CD4-positive, alpha-beta T cell treated with Interleukin-15 for 1 hour (primary cell): ENCODE measurements at regions not wholly inside any gene's neighbourhood (a gene's known extent, or its start where the extent isn't known, plus 50 kb on each side); places are given as distances from the start of the nearest gene placed in this dataset.
"Not testable (repeated sequence)": the region's sequence is repeated elsewhere in the genome, so short reads cannot be mapped to it uniquely, and the experiment has no call there.

Source experiments
- DNase-seq: peaks from one replicate; pipeline ENCODE4 v3.0.0-alpha.2; 2020

DNA sequence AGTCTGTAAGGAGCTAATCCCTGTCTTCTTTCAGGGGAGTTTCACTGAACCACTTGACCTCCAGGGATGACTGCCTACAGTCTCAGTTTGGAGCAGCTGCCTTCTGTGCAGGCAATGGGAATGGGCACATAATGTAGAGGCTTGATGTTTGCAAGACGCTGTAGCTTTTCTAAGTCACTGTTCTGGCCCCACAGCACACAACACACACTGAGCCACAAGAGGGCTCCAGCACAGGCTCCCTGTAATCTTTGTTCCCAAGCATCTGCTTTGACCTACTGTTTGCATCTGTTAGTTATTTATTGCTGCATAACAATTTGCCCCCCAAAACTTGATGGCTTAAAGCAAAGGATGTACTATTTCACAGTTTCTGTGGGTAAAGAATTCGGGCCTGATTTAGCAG lies 419.0 kb upstream of the ASIC2 start:
- DNase-seq: no peak

- no peak for DNase-seq
Measured at GRCh38 chr17:33716957-33717356, 423.9 kb upstream of the ASIC2 start.

DNA sequence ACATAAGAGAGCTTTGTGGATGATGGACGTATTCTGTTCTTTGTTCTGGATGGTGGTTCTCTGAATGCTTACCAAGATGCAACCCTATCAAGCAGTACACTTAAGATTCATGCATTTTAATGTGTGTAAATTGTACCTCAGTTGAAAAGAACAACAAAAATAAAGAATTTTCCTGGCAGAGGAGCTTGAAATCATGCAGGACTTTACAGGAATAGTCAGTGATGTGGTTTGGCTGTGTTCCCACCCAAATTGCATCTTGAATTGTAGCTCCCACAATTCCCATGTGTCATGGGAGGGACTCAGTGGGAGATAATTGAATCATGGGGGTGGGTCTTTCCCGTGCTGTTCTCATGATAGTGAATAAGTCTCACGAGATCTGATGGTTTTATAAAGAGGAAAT lies 430.6 kb upstream of the ASIC2 start:
- not testable (repeated sequence) for DNase-seq

- DNase-seq: no peak
Measured at GRCh38 chr17:33725675-33726271, 432.7 kb upstream of the ASIC2 start.

DNA sequence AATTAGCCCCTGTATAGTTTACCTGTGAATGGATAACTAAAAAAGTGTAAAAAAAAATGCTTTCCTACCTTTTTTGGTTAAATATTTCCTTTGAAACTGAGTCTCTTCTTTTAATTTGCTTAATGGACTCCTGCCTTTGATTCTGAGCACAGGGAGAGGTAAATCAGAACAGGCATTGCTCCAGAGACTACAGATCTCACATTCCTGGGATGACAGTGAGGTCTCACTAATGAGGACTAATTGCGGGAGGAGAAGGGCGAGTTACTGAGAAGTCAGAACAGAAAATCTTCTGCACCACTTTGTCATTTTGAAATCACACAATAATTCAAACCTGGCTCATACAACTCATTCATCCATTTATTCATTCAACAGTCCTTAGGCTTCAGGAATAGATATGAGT lies 437.0 kb upstream of the ASIC2 start:
- DNase-seq: no peak

DNA sequence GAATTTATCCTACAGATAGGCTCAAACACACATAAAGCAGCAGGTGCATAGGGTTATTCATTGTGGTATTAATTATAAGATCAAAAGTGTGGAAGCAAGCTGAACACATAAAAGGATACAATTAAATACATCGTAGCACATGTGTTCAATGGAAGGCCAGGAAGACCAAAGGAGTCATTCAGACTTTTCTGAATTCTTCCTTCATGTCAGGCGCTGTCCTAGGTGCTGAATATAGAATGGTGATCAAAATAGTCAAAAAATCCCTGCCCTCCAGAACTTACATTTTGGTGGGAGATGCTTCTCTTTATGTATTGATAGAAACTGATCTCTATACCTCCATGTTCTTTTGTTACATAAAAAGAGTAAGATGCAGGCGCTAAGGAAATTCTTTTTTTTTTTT lies 439.0 kb upstream of the ASIC2 start:
- DNase-seq: no peak

GRCh38 chr17:33739714-33740113 lies 446.6 kb upstream of the ASIC2 start:
- DNase-seq: no peak

- no peak for DNase-seq
Measured at GRCh38 chr17:33745047-33745760, 452.1 kb upstream of the ASIC2 start.

- DNase-seq: no peak
Measured at GRCh38 chr17:33749171-33749570, 456.1 kb upstream of the ASIC2 start.

DNA sequence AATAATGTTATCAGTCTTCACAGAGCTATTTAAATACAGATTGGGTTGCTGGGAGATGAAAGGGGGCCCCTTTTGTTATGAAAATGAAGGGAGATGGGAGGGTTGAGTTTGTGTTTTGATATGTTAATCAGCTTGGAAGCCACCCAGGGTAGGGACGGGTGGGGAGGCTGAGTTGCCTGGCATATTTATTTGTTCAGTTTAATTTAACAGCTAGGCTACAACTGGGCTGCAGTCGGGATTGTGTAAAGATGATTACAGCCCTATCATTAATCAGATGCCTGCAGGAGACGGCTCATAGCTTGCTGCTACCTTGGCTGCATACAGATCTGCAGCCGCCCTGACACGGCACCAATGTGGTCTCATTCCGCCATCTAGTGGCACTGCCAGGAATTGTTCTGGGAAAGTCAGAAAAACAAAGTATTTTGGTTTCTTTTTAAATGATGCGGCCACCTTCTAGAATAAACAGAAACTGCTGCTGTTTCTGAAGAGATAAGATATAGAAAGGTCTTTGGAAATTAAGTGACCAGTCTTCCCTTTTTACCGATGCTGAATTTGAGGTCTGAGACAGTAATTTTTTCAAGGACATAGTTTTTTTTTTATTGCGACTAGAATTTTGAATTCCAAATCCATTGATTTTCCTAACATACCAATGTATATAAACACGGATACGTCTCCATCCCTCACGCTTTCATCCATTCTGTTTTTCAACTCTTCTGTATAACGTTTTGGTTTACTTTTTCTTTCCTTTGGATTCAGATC lies 458.0 kb upstream of the ASIC2 start:
- DNase-seq: peak; percentile 28

- no peak for DNase-seq
Measured at GRCh38 chr17:33751702-33752065, 458.6 kb upstream of the ASIC2 start.

DNA sequence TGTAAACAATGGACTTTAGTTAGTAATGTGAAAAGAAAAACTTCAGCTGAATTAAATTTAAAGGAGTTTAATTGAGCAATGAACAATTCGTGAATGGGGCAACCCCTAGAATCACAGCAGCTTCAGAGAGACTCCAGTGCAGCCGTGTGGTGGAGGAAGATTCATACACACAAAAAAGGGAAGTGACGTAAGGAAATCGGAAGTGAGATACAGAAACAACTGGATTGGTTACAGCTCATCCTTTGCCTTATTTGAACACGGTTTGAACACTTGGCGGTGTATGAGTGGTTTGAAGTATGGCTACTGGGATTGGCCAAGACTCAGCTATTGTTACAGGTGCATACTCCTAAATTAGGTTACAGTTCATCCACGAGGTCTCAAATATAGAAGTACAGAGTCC lies 460.4 kb upstream of the ASIC2 start:
- no peak for DNase-seq

DNA sequence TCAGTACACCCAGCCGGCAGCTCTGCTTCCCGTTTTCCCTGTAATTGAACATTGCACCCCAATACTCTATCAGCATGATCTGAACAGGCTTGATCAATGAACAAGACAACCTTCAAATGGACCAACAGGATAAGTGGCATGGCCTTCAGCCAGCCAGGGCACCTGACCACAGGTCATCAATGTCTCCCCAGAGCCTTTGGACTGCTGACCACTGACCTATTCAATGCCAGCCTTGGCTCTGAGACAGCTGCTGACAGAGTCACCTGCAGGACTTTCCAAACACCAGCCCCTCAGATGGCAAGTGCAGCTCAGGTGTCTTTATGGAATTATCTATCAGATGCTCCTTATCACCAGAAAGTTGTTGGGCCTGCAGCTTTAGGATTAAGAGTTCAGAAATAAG lies 462.9 kb upstream of the ASIC2 start:
- DNase-seq: no peak

DNA sequence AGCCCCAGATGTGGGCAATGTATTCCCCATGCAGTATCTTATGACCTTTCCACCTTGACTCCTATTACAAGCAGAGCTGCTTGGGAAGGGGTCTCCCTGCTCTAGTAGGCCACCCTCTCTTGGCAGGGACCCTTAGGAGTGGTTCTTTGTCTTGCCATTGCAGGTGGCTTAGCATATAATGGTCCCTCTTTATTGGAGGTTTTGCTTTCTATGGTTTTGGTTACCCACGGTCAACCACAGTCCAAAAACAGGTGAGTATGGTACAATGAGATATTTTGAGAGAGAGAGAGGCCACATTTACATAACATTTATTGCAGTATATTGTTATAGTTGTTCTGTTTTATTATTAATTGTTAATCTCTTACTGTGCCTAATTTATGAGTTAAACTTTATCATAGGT lies 472.8 kb upstream of the ASIC2 start:
- no peak for DNase-seq

DNA sequence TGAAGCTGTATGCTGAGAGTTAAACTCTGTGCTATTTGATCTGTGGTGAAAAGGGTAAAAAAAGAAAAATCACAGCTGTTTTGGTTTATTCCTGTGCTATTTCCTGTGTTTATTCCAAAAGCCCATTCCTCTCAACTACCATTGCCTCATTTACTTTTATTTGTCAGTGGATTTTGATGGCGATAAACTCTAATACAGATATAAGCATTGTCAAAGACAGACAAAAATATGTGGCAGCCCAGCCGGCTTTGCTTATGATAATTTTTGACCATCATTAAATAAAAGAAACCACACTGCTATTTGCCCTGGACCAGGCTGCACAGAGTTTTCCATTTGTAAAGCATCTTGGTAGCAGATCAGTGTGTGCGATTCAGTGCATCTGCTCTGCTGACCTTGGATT lies 473.6 kb upstream of the ASIC2 start:
- no peak for DNase-seq

GRCh38 chr17:33769066-33769465 lies 476.0 kb upstream of the ASIC2 start:
- no peak for DNase-seq

DNA sequence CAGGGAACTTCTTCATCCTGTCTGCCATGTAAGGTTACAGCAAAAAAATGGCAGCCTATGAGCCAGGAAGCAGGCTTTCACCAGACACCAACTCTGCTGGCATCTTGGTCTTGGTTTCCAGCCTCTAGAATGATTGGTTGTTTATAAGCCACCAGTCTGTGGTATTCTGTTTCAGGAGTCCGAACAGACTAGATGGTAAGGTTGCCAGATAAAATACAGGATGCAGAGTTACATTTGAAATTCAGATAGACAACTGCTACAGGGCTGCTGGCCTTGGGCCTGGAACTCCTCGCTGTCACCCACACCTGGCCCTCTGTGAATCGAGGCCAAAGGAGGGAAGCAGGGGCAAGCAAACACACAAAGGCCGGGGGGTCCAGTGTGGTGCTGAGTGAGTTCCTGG lies 478.8 kb upstream of the CCL2 start:
- DNase-seq: no peak

GRCh38 chr17:33776903-33777302 lies 478.2 kb upstream of the CCL2 start:
- DNase-seq: no peak

DNA sequence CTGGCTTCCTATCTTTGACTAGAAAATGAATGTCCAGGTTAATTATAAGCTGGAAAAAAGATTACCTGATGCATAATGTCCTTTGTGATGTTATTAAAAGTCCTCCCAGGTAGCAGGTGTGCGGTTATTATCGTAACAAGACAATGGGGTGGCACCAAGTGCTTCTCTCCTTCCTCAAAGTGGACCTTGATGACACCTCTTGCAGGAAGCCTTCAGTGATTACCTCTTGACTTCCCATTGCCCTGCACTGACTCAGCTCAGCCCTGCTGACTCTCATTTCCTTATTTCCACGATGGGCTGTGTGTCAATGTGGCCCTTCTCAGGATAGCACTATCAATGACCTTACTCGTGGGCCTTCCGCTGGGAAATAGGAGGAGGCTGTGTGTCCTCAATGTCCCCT lies 477.4 kb upstream of the CCL2 start:
- no peak for DNase-seq

DNA sequence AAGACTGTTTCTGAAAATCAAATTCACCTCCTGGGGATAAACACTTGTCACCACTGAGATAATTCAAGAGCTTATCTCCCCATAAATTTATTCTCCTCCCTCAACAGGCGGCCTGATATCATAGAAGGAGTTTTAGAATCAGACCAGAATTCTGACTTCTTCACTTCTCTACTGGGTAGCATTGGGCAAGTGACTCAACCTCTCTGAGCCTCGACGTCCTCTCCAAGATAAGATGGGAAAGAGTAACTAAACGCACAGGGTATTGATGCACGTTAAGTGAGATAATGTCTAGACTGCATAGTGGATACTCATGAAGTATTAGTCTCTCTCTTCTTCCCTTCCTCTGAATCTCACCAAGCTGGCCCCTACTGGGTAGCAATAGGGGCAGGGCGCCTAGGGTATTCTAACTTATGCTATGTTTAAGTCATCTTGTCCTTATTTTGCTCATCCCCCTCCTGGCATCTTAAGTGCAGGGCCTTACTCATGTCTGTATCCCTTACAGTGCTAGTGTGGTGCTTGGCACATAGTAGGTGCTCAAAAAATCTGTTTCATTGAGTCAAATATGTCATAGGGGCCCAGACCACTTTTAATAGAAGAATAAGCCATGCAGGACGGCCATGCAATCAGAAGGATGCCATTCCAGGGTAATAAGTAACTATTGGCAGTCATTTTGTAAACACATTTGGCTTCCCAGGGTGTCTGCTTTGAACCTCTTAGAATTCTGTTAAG lies 476.4 kb upstream of the CCL2 start:
- no peak for DNase-seq

DNA sequence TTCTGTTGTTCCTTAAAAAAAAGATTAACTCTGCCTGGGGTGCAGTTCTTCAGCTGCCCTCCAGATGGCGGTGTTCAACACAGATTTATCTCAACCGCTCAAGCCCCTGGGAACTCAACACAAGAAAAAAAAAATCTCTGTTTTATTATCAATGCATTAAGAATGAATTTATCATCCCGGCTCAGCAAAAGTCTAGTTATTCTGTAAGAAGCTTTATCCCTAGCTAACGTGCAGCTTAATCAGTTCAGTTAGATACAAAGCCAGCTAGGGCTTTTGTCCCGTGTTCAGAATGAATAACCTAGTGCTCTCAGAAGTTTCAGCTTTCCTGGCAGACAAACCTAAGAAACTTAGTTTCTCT lies 475.9 kb upstream of the CCL2 start:
- peak; percentile 21 for DNase-seq

GRCh38 chr17:33785281-33785680 lies 469.8 kb upstream of the CCL2 start:
- no peak for DNase-seq

DNA sequence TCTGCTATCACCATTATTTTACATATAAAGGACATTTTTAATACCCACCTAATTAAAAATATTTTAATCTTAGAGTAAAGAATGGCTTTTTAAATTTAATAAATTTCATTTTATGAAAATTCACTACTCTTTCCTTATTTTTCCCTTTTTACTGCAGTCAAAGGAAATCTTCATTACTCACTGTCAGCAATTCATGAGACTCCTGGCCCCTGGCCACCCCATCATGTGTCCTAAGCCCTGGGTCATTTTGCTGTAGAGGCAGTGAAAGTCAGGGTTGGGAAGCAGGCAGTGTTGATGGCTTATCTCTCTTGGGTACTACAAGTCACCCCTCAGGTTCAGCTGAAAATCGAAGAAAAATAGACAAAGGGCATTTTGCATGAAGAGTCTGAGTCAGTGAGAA lies 468.6 kb upstream of the CCL2 start:
- no peak for DNase-seq

DNA sequence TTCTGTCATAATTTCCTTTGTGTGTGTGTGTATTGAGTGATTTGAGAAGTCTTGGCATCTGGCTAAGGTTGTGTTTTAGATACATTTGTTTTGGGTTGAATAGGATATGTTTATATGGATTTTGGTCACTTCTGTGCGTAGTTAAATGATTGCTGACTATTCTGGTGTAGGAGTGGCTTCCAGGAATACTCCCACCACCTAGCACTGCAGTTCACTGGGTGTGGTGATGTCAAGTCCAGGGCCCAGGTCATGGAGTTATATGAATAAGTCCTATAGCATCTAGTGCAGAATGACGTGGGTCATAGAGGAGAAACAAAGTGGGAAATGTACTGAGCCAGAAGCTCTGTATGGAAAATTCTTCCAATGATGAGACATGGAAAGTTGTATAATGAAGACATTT lies 465.4 kb upstream of the CCL2 start:
- DNase-seq: no peak
